Suprapubic skin (tissue), 3 donors: ENCODE measurements at regions not wholly inside any gene's neighbourhood (a gene's known extent, or its start where the extent isn't known, plus 50 kb on each side); places are given as distances from the start of the nearest gene placed in this dataset.

Source experiments
- CTCF ChIP-seq, 2 donors: fragments of 200-600 bp in 1 of 2; fragments of 450-650 bp in 1 of 2; sonication (generic) in 1 of 2; IDR thresholded peaks; one replicate each; pipeline ENCODE4 v1.5.1; 2016 to 2019; ENCODE audit warnings: antibody characterized with exemption in 2 of 2, mild to moderate bottlenecking in 1 of 2, moderate library complexity in 1 of 2
- POLR2A ChIP-seq, 2 donors: fragments of 450-650 bp; IDR thresholded peaks; one replicate each; pipeline ENCODE4 v1.6.1; 2017; ENCODE audit warnings: antibody characterized with exemption in 2 of 2, mild to moderate bottlenecking in 2 of 2, moderate library complexity in 2 of 2

GRCh38 chr6:3949521-3949920, 100.3 kb downstream of the FAM50B start:
- TF ChIP-seq CTCF (IDR thresholded peaks at IDR 0.05) (no peak), POLR2A (IDR thresholded peaks at IDR 0.05) (no peak)
